Stomach (tissue), 4 donors: ENCODE measurements at regions not wholly inside any gene's neighbourhood (a gene's known extent, or its start where the extent isn't known, plus 50 kb on each side); places are given as distances from the start of the nearest gene placed in this dataset.

ENCODE experiments used
- POLR2AphosphoS5 ChIP-seq, 3 donors: sonication (generic); formaldehyde crosslinking; IDR thresholded peaks; one replicate each; pipeline ENCODE4 v1.6.1; 2016; ENCODE audit warnings: antibody characterized with exemption in 3 of 3
- TF ChIP-seq, protein P1 (sequence below), 7 experiments: fragments of 450-650 bp in 4 of 7; fragments of 200-600 bp in 3 of 7; sonication (generic) in 3 of 7; IDR thresholded peaks; one replicate each; pipeline ENCODE4 v1.5.1; 2016 to 2019; ENCODE audit warnings: antibody characterized with exemption in 7 of 7, control low read depth in 2 of 7, mild to moderate bottlenecking in 1 of 7

DNA sequence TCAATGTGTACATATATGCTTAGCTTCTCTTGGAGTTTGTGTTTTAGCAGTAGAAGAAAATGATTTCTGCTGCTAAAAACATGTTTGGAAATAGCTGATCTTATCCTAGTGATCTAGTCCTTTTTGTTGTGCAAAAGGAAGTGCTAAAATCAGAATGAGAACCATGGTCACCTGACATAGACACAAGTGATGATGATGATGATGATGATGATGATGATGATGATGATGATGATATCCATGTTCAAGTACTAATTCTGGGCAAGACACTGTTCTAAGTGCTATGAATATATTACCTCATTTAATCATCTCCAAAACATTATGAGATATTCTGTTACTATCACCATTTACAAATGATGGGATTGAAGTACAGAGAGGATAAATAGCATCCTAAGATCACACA lies 79.8 kb downstream of the ANKEF1 start:
- TF ChIP-seq POLR2AphosphoS5 (IDR thresholded peaks at IDR 0.05): no peak
- TF ChIP-seq, protein P1, sequence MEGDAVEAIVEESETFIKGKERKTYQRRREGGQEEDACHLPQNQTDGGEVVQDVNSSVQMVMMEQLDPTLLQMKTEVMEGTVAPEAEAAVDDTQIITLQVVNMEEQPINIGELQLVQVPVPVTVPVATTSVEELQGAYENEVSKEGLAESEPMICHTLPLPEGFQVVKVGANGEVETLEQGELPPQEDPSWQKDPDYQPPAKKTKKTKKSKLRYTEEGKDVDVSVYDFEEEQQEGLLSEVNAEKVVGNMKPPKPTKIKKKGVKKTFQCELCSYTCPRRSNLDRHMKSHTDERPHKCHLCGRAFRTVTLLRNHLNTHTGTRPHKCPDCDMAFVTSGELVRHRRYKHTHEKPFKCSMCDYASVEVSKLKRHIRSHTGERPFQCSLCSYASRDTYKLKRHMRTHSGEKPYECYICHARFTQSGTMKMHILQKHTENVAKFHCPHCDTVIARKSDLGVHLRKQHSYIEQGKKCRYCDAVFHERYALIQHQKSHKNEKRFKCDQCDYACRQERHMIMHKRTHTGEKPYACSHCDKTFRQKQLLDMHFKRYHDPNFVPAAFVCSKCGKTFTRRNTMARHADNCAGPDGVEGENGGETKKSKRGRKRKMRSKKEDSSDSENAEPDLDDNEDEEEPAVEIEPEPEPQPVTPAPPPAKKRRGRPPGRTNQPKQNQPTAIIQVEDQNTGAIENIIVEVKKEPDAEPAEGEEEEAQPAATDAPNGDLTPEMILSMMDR (IDR thresholded peaks at IDR 0.05): no peak
